ENCODE measurements at regions not wholly inside any gene's neighbourhood (a gene's known extent, or its start where the extent isn't known, plus 50 kb on each side); places are given as distances from the start of the nearest gene placed in this dataset.

- TF ChIP-seq CTCF (IDR thresholded peaks at IDR 0.05) (no peak), POLR2A (IDR thresholded peaks at IDR 0.05) (no peak), POLR2AphosphoS5 (IDR thresholded peaks at IDR 0.05; ENCODE audit: insufficient read depth in 1 of 2, low read depth in 1 of 2) (no peak)
Observed at GRCh38 chrX:17206584-17206983, 168.4 kb upstream of the NHS start.
